NOMO-1 (cell line): ENCODE measurements at regions not wholly inside any gene's neighbourhood (a gene's known extent, or its start where the extent isn't known, plus 50 kb on each side); places are given as distances from the start of the nearest gene placed in this dataset.
"Not testable (repeated sequence)": the region's sequence is repeated elsewhere in the genome, so short reads cannot be mapped to it uniquely, and the experiment has no call there.

Source experiments
- DNase-seq, 2 experiments: peaks; one replicate each; lab custom pipeline; 2025; ENCODE audit not compliant: unreplicated experiment in 2 of 2; lab: John Stamatoyannopoulos, UW

DNA sequence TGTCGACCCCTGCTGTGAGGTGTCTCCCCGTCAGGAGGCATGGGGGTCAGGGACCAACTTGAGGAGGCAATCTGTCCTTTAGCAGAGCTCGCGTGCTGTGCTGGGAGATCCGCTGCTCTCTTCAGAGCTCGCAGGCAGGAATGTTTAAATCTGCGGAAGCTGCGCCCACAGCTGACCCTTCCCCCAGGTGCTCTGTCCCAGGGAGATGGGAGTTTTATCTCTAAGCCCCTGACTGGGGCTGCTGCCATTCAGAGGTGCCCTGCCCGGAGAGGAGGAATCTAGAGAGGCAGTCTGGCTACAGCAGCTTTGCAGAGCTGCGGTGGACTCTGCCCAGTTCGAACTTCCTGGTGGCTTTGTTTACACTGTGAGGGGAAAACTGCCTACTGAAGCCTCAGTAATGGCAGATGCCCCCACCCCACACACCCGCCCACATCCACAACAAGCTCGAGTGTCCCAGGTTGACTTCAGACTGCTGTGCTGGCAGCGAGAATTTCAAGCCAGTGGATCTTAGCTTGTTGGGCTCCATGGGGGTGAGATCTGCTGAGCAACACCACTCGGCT is 133.1 kb downstream of the CENPC start:
- not testable (repeated sequence) for DNase-seq

DNA sequence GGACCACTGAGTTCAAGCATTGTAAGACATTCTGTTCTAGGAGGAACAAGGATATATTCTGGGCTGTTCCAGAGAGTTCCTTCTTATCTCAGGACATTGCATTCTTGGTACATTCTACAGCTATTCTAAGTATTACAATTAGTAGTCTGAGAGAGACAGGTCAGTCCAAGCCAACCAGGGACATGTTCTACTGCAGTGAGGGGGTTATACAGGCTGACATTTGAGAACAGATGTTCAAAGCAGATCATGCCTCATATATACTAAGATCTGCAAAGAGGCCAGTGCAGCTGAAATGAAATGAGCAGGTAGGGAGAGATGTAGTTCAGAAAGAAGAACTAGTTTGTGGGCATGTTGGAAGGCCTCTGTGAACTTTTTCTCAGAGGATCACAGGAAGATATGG is 142.0 kb downstream of the CENPC start:
- DNase-seq = no peak

DNA sequence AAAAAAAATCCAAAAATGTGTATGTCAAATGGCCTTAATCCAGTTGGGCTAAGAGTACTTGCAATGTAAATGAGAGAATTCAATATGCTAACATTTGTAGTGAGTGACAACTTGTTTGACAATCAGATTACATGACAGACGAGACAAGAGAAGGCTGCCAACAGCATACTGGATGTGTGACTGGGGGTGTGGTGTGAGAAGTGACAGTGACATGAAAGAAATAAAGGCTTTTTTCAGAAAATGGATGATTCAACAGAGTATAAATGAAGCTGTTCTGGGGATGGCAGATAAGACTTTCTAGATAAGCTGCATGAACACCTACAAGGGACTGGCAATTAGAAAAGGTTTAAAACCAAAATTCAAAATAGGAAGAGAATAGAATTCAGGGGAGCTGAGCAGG is 143.4 kb downstream of the CENPC start:
- DNase-seq = no peak

DNA sequence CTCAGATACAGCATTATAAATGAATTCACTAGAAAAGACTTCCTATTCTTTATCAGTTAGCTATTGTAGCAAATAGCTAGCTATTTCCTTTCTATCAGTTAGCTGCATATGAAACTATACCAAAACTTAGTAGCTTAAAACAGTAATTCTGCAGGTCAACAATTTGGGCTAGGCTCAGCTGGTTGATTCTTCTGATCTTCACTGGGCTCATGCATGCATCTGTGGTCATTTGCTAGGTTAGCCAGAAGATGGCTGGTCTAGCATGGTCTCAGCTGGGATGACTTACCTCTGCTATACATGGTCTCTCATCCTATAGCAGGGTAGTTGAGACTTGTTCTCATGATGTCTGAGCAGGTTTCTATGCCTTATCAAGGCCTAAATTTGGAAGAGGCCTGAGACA is 147.4 kb downstream of the CENPC start:
- DNase-seq = no peak

DNA sequence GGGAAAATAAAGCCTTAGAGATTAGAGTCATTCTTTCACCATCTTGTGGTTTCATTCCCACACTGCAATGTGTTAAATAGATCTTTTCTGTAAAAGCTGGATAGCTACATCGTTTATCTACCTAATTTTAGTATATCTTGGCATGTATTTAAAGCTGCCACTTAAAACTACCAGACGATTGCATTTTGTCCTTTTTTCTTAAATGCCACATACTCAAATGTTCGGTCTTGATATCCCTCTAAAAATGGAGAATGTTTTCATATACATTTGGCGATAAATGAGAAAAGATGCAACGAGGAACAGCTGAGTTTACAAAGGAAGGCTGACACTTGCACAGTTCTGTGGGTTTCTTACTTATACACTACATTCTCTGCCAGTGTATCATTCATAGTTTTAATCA is 148.3 kb downstream of the CENPC start:
- DNase-seq = no peak

DNA sequence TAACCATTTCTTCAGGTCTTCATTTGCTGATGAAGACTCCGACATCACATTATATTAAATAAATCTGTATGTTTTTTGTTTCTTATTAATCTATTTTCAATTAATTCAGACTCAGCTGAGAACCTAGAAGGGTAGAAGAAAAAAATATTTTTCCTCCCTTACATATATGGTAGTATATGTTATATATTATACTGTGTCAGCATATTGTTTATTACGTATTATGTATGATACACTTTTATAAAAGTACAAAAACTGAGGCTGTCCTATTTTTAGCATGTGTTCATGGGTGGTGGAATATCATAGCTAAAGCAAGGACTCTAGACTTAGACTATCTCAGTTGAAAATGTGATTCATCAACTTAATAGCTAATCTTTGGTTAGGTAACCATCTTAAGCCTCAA is 149.3 kb downstream of the CENPC start:
- DNase-seq = no peak

DNA sequence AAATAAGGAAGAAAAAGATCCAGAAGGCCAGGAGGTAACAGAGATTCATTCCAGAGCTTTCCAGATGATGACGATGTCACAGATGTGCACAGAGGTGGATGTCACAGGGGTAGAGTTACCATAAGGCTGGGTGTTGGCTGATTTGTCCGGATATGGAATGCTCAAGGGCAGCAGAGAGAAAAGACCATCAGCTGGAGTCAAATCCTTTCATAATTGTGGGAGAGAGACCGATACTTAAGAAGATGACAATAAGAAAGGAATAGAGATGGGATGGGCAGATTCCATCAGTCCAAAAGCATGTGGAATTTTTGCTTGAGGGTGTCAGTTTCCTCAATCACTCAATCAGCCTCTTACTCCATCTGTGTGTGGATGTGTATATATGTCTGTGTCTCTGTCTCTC is 150.4 kb downstream of the CENPC start:
- DNase-seq = no peak

DNA sequence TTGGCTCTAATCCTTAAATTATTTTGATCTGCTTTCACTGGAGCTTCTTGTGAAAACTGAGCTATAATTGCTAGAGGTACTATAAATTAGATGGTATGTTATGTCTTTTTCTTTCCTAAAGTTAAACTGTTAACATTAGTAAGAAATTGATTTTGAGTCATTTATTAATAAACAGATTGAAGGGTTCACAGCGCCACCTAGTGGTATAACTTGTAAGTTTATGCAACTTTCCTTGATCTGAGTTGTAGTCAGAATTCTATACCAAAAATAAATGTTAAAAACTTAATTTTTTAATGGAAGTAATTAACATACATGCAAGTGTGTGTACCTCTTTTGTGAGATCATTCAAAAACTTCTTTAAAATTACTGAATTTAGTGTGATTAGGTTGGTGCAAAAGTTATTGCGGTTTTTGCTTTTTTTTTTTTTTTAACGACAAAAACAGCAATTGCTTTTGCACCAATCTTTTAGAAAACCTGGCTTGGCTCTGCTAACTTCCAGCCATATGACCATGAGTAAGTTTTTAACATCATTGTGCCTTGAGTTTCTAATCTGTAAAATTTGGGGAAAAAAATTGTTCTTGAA is 151.5 kb downstream of the CENPC start:
- DNase-seq = peak in 1 of 2 experiments; percentile 15

DNA sequence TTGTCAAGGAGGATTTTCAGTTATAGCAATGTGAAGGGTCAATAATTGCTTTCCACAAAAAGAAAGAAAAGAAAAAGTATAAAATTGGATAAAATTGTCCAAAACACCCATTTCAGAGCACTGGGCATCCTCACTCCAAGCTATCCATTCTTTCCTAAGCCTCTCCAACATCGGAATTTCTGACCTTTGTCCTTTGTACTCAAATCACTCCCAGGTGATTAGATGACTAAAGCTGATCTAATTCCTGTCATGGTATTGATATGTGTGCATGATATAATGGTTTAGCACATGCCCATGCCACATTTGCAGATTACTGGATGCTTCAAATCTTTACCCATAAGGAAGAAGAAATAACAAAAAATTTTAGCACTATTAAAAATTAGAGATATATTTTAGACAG is 152.3 kb downstream of the CENPC start:
- DNase-seq = no peak

DNA sequence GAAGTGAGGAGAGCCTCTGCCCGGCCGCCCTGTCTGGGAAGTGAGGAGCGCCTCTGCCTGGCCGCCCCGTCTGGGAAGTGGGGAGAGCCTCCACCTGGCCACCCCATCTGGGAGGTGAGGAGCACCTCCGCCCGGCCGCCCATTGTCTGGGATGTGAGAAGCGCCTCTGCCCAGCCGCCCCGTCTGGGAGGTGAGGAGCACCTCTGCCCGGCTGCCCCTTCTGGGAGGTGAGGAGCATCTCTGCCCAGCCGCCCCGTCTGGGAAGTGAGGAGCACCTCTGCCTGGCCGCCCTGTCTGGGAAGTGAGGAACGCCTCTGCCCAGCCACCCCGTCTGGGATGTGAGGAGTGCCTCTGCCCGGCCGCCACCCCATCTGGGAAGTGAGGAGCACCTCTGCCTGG is 163.9 kb downstream of the CENPC start:
- DNase-seq = not testable (repeated sequence)

DNA sequence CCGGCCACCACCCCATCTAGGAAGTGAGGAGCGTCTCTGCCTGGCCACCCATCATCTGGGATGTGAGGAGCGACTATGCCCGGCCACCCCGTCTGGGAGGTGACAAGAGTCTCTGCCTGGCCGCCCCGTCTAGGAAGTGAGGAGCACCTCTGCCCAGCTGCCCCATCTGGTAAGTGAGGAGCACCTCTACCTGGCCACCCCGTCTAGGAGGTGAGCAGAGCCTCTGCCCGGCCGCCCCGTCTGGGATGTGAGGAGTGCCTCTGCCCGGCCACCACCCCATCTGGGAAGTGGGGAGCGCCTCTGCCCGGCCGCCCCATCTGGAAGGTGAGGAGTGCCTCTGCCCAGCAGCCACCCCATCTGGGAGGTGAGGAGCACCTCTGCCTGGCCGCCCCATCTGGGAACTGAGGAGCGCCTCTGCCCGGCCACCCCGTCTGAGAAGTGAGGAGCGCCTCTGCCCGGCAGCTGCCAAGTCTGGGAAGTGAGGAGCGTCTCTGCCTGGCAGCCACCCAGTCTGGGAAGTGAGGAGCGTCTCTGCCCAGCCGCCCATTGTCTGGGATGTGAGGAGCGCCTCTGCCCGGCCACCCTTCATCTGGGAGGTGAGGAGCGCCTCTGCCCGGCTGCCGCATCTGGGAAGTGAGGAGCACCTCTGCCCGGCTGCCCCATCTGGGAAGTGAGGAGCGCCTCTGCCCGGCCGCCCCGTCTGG is 164.4 kb downstream of the CENPC start:
- DNase-seq = not testable (repeated sequence)

DNA sequence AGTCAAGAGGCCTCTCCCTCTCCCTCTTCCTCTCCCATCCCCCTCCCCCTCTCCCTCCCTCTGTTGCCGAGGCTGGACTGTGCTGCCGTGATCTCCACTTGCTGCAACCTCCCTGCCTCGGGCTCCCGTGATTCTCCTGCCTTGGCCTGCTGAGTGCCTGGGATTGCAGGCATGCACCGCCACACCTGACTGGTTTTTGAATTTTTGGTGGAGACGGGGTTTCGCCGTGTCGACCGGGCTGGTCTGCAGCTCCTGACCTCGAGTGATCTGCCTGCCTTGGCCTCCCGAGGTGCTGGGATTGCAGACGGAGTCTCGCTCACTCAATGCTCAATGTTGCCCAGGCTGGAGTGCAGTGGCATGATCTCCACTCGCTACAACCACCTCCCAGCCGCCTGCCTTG is 165.1 kb downstream of the CENPC start:
- DNase-seq = no peak

DNA sequence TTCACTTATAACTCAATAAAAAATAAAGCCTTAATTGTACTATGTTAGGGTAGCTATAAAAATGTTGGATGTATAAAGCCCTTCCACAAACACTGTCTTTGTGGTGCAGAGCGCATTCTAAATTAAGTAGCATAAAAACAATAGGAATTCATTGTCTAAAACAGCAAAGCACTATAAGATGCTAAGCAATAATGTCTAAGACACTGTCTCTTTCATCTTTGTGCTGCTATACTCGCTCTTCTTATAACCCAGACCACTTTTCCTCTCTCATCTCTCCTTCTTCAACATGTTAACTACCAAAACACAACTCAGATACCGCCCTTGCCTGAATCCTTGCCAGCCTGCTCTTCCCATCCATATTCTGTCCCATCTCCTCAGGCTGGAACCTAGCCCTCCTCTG is 170.0 kb downstream of the CENPC start:
- no peak for DNase-seq

DNA sequence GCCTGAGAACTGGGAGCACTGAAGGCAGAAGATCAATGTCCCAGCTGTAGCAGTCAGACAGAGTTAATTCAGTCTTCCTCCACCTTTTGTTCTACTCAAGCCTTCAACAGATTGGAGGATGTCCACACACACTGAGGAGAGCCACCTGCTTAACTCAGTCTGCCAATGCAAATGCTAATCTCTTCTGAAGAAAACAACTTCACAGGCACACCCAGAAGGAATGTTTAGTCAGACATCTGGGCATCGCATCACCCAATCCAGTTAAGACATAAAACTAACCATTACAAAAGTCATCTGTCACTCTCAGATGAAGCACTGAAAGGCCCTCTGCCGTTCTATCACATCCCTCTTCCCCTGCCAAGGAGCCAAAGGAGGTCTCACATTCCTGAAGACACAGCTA is 173.7 kb downstream of the CENPC start:
- DNase-seq = no peak

DNA sequence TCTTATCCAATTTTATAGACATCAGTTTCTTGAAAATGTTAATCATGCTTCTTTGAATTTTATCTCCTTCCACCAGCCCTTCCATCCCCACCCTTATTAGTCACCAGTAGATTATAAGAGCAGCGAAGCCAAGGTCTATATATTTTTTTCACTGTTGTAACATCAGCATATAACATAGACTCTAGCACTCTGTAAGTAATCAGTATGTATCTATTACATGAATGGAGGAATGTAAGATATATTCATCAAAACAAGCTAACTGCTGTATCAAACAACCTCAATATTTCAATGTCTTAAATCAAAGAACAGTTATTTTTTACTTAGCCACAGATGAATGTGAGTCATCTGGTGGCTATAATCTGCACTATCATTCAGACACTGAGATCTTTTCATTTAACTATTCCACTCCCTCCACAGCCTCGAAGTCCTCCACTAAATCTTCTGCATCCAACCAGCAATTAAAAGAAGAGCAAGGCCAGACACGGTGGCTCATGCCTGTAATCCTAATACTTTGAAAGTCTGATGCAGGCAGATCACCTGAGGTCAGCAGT is 178.9 kb downstream of the CENPC start:
- DNase-seq = no peak

DNA sequence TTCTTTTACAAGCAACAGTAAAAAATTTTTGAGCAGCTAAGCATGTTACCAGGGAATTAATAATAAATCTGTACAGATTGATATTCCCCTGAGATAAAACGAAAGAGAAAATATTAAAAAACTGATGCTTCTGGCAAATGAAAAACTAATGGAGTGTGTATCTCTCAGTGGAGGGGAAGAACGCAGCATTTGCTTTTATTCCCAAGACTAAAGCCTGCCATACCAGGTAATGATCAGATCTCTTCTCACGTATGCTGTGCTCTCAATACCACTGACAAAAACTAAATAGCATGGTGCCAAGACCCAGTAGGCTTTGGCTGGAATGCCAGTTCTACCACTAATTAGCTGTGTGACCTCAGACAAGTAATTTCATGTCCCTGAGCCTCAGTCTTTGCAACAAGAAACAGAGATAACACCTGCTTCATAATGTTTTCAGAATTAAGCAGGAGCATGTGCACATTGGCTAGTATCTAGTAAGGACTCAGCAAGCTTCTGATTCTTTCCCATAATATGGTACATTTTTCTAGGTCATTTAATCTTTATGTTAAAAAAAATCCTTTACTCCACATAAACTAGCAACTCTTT is 179.6 kb downstream of the CENPC start:
- DNase-seq = no peak

DNA sequence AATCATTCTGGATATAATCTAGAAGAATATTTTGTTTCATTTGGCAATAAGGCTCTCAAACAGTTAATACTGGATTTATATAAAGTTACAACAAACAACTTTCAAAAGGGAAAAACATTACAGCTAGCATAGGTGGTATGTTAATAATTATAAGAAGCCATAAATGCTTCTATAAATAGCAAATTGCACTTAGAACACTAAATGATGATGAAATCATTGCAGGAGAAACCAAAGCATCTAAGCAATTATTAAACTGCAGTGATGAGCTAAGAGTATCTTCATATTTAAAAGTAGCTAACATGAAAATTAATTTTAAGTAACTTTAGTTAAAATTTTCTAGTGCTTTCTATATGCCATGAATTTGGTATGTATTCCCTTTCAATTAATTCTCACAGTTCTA is 189.5 kb downstream of the CENPC start:
- no peak for DNase-seq

DNA sequence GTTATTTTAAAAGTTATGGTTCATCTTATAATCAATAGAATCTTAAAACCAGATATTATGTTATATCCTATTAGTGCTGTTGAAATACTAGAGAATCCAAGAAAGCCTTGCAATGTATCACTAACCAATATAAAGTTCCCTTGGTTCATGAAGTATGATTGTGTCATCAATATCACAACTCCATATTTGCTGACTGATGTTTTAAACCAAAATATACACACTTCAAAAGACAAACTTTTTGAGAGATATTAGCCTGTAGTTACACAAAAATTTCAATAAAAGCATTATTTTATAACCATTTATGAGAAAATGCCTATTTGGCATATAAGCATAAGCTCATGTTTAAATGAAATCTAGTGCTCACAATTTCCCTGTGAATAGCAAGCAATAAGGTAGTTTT is 198.6 kb downstream of the CENPC start:
- no peak for DNase-seq

DNA sequence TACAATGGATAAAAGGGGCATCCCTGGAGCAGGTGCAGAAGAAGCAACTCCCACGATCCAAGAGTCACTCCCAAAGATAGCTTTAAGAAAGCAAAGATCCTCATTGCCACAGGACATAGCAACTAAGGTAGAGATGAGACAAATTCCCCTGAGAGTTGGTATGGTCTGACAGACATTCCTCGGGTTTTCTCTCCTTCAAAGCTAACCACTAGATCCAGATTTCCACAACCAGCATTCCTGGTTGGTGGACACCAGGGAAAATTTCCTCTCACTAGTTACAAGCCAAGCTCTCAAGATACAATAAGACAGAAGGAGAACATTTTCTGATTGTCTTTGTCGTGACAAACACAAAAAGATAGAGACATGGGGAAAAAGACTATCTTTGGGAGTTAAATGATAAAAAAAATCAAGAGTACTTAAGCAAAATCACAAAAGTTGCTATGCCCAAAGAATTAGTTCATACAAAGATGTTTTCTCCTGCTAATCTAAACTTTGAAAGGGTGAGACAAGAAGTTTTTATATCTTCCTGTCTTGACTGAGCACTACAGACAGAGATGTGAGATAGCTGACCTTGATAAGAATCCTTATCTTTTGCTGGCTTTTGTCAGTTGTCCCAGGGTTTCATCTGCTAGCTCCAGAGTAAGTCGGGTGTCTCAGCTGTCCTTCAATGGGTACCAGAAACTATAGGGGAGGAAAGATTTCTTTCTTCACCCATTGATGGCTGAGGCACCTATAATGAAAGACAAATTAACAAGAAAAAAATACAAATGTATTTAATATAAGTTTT is 200.5 kb downstream of the CENPC start:
- DNase-seq = no peak

DNA sequence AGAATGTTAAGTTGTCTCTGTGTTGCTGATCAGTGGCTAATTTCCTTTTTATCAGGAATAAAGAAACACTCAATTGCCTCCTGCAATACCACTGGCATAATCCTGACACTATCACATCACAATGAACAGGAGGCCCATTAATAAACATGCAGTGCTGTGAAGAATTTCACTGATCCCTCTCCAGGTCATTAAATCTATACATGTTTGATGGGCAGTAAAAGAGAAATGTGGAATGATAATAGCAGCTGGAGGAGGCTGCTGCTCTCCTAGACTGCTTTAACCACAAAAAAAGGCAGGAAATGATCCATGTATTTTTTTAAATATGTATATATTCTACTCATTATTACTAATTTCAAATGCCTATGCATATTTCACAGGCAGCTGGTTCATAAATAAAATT is 202.1 kb downstream of the CENPC start:
- DNase-seq = no peak

DNA sequence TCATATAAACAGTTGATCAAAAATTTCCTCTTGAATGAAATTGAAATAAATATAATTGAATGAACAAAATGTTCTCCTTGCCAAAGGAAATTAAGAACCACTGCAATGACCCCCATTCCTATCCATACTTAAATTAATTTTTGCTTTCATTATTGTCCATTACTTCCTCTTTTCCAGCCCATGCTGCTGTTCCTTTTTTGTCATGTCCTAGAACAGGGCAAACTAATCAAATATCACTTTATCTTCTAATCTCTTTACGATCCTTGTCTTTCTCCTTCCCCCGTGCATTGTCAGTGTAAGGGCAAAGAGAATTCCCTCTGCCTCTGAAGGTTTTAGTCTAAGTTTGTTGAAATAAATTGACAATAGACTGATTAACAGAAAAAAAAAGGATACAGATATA is 203.0 kb downstream of the CENPC start:
- peak; percentile 5 to 48 for DNase-seq
